SH-SY5Y (cell line): ENCODE measurements at regions not wholly inside any gene's neighbourhood (a gene's known extent, or its start where the extent isn't known, plus 50 kb on each side); places are given as distances from the start of the nearest gene placed in this dataset.

ENCODE experiments used
- GATA2 ChIP-seq: IDR thresholded peaks from 2 replicates; pipeline ENCODE4 v1.6.1; 2011; ENCODE audit warnings: mild to moderate bottlenecking, low read depth, low read length
- GATA3 ChIP-seq: IDR thresholded peaks from 2 replicates; pipeline ENCODE4 v1.6.1; 2011; ENCODE audit warnings: low read depth, mild to moderate bottlenecking, low read length, moderate library complexity

GRCh38 chr2:217220228-217221013, 360.6 kb upstream of the TNP1 start:
- TF ChIP-seq GATA3 (no peak), GATA2 (no peak)
